GM23338 (cell line): ENCODE measurements at regions not wholly inside any gene's neighbourhood (a gene's known extent, or its start where the extent isn't known, plus 50 kb on each side); places are given as distances from the start of the nearest gene placed in this dataset.

Source experiments
- CREB1 ChIP-seq: fragments of 250-450 bp; sonication (Bioruptor Pico); IDR thresholded peaks from 2 replicates; pipeline ENCODE4 v1.5.0; 2020; ENCODE audit warnings: low read depth, mild to moderate bottlenecking, moderate library complexity
- EZH2 ChIP-seq: fragments of 200-600 bp; sonication (generic); IDR thresholded peaks from one replicate; pipeline ENCODE4 v1.8.0; 2017; ENCODE audit warnings: antibody characterized with exemption, mild to moderate bottlenecking, low read depth; ENCODE audit not compliant: unreplicated experiment
- EZH2phosphoT487 ChIP-seq: fragments of 200-600 bp; sonication (generic); IDR thresholded peaks from one replicate; pipeline ENCODE4 v1.8.1; 2018; ENCODE audit warnings: antibody characterized with exemption; ENCODE audit not compliant: unreplicated experiment
- JUNB ChIP-seq: IDR thresholded peaks from one replicate; pipeline ENCODE4 v1.6.1; 2016; ENCODE audit warnings: antibody characterized with exemption; ENCODE audit not compliant: unreplicated experiment
- NANOG ChIP-seq: IDR thresholded peaks from 2 replicates; pipeline ENCODE4 v1.6.1; 2016; ENCODE audit warnings: antibody characterized with exemption, borderline replicate concordance
- POLR2AphosphoS5 ChIP-seq: IDR thresholded peaks from 2 replicates; pipeline ENCODE4 v1.6.1; 2016; ENCODE audit warnings: antibody characterized with exemption, low read depth
- STAT1 ChIP-seq: IDR thresholded peaks from one replicate; pipeline ENCODE4 v1.6.1; 2016; ENCODE audit warnings: antibody characterized with exemption; ENCODE audit not compliant: unreplicated experiment
- ZNF331 ChIP-seq: fragments of 250-450 bp; sonication (Bioruptor Pico); IDR thresholded peaks from 2 replicates; pipeline ENCODE4 v1.5.0; 2020; ENCODE audit warnings: low read depth, mild to moderate bottlenecking, moderate library complexity
- TF ChIP-seq, protein P1 (sequence below), 2 experiments: fragments of 200-600 bp in 1 of 2; sonication (generic) in 1 of 2; conservative IDR thresholded peaks; 2 replicates each; pipeline versions ENCODE4 v1.5.1 to v1.6.1; 2016 to 2017; ENCODE audit warnings: antibody characterized with exemption in 2 of 2, low read depth in 2 of 2, mild to moderate bottlenecking in 2 of 2, moderate library complexity in 1 of 2
- TF ChIP-seq, protein P2 (sequence below): IDR thresholded peaks from one replicate; pipeline ENCODE4 v1.6.1; 2018; ENCODE audit warnings: antibody characterized with exemption; ENCODE audit not compliant: unreplicated experiment
- TF ChIP-seq, protein P3 (sequence below): IDR thresholded peaks from 2 replicates; pipeline ENCODE4 v1.6.1; 2016; ENCODE audit warnings: antibody characterized with exemption
- TF ChIP-seq, protein P4 (sequence below): fragments of 250-450 bp; sonication (Bioruptor Pico); IDR thresholded peaks from 2 replicates; pipeline ENCODE4 v1.5.0; 2020; ENCODE audit warnings: mild to moderate bottlenecking, moderate library complexity

DNA sequence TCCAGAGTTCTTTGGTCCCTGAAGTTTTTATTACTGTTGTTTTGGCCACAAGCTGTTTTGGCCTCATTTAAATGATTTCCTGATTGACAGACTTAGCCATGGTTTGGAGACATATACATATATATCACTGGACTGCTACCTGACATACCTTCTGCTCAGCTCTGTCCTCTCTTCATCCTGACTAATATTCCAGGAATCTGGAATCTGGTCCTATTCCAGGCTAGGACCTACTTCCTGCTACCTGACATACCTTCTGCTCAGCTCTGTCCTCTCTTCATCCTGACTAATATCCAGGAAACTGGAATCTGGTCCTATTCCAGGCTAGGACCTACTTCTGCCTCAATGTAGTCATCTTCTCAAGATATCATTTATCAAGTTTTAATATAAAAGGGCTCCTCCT is 724.4 kb upstream of the ROBO1 start:
- no peak for TF ChIP-seq EZH2
- TF ChIP-seq, protein P1, sequence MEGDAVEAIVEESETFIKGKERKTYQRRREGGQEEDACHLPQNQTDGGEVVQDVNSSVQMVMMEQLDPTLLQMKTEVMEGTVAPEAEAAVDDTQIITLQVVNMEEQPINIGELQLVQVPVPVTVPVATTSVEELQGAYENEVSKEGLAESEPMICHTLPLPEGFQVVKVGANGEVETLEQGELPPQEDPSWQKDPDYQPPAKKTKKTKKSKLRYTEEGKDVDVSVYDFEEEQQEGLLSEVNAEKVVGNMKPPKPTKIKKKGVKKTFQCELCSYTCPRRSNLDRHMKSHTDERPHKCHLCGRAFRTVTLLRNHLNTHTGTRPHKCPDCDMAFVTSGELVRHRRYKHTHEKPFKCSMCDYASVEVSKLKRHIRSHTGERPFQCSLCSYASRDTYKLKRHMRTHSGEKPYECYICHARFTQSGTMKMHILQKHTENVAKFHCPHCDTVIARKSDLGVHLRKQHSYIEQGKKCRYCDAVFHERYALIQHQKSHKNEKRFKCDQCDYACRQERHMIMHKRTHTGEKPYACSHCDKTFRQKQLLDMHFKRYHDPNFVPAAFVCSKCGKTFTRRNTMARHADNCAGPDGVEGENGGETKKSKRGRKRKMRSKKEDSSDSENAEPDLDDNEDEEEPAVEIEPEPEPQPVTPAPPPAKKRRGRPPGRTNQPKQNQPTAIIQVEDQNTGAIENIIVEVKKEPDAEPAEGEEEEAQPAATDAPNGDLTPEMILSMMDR (conservative IDR thresholded peaks at IDR 0.05; ENCODE audit: low read depth in 2 of 2) = no peak
- no peak for TF ChIP-seq EZH2phosphoT487
- TF ChIP-seq, protein P2, sequence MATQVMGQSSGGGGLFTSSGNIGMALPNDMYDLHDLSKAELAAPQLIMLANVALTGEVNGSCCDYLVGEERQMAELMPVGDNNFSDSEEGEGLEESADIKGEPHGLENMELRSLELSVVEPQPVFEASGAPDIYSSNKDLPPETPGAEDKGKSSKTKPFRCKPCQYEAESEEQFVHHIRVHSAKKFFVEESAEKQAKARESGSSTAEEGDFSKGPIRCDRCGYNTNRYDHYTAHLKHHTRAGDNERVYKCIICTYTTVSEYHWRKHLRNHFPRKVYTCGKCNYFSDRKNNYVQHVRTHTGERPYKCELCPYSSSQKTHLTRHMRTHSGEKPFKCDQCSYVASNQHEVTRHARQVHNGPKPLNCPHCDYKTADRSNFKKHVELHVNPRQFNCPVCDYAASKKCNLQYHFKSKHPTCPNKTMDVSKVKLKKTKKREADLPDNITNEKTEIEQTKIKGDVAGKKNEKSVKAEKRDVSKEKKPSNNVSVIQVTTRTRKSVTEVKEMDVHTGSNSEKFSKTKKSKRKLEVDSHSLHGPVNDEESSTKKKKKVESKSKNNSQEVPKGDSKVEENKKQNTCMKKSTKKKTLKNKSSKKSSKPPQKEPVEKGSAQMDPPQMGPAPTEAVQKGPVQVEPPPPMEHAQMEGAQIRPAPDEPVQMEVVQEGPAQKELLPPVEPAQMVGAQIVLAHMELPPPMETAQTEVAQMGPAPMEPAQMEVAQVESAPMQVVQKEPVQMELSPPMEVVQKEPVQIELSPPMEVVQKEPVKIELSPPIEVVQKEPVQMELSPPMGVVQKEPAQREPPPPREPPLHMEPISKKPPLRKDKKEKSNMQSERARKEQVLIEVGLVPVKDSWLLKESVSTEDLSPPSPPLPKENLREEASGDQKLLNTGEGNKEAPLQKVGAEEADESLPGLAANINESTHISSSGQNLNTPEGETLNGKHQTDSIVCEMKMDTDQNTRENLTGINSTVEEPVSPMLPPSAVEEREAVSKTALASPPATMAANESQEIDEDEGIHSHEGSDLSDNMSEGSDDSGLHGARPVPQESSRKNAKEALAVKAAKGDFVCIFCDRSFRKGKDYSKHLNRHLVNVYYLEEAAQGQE = no peak
- no peak for TF ChIP-seq CREB1 (CRISPR knock-in tag)
- no peak for TF ChIP-seq JUNB
- TF ChIP-seq, protein P3, sequence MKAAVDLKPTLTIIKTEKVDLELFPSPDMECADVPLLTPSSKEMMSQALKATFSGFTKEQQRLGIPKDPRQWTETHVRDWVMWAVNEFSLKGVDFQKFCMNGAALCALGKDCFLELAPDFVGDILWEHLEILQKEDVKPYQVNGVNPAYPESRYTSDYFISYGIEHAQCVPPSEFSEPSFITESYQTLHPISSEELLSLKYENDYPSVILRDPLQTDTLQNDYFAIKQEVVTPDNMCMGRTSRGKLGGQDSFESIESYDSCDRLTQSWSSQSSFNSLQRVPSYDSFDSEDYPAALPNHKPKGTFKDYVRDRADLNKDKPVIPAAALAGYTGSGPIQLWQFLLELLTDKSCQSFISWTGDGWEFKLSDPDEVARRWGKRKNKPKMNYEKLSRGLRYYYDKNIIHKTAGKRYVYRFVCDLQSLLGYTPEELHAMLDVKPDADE = no peak
- TF ChIP-seq STAT1 = no peak
- no peak for TF ChIP-seq POLR2AphosphoS5
- TF ChIP-seq, protein P4, sequence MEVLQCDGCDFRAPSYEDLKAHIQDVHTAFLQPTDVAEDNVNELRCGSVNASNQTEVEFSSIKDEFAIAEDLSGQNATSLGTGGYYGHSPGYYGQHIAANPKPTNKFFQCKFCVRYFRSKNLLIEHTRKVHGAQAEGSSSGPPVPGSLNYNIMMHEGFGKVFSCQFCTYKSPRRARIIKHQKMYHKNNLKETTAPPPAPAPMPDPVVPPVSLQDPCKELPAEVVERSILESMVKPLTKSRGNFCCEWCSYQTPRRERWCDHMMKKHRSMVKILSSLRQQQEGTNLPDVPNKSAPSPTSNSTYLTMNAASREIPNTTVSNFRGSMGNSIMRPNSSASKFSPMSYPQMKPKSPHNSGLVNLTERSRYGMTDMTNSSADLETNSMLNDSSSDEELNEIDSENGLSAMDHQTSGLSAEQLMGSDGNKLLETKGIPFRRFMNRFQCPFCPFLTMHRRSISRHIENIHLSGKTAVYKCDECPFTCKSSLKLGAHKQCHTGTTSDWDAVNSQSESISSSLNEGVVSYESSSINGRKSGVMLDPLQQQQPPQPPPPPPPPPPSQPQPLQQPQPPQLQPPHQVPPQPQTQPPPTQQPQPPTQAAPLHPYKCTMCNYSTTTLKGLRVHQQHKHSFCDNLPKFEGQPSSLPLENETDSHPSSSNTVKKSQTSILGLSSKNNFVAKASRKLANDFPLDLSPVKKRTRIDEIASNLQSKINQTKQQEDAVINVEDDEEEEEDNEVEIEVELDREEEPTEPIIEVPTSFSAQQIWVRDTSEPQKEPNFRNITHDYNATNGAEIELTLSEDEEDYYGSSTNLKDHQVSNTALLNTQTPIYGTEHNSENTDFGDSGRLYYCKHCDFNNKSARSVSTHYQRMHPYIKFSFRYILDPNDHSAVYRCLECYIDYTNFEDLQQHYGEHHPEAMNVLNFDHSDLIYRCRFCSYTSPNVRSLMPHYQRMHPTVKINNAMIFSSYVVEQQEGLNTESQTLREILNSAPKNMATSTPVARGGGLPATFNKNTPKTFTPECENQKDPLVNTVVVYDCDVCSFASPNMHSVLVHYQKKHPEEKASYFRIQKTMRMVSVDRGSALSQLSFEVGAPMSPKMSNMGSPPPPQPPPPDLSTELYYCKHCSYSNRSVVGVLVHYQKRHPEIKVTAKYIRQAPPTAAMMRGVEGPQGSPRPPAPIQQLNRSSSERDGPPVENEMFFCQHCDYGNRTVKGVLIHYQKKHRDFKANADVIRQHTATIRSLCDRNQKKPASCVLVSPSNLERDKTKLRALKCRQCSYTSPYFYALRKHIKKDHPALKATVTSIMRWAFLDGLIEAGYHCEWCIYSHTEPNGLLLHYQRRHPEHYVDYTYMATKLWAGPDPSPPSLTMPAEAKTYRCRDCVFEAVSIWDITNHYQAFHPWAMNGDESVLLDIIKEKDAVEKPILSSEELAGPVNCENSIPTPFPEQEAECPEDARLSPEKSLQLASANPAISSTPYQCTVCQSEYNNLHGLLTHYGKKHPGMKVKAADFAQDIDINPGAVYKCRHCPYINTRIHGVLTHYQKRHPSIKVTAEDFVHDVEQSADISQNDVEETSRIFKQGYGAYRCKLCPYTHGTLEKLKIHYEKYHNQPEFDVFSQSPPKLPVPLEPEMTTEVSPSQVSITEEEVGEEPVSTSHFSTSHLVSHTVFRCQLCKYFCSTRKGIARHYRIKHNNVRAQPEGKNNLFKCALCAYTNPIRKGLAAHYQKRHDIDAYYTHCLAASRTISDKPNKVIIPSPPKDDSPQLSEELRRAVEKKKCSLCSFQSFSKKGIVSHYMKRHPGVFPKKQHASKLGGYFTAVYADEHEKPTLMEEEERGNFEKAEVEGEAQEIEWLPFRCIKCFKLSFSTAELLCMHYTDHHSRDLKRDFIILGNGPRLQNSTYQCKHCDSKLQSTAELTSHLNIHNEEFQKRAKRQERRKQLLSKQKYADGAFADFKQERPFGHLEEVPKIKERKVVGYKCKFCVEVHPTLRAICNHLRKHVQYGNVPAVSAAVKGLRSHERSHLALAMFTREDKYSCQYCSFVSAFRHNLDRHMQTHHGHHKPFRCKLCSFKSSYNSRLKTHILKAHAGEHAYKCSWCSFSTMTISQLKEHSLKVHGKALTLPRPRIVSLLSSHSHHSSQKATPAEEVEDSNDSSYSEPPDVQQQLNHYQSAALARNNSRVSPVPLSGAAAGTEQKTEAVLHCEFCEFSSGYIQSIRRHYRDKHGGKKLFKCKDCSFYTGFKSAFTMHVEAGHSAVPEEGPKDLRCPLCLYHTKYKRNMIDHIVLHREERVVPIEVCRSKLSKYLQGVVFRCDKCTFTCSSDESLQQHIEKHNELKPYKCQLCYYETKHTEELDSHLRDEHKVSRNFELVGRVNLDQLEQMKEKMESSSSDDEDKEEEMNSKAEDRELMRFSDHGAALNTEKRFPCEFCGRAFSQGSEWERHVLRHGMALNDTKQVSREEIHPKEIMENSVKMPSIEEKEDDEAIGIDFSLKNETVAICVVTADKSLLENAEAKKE = no peak
- no peak for TF ChIP-seq ZNF331 (CRISPR knock-in tag)
- TF ChIP-seq NANOG = no peak
